Activated CD8-positive, alpha-beta memory T cell treated with anti-CD3 and anti-CD28 coated beads, Interleukin-2, amount 10 ng/mL, durations not matched to agents 7 days and 5 days (primary cell): ENCODE measurements at regions not wholly inside any gene's neighbourhood (a gene's known extent, or its start where the extent isn't known, plus 50 kb on each side); places are given as distances from the start of the nearest gene placed in this dataset.

Experiments
- ATAC-seq: fragments of 150-1000 bp; cut with Tn5 transposase; one replicate; pipeline ENCODE4 v1.10.0; 2021; ENCODE audit warnings: moderate library complexity
- CTCF ChIA-PET: fragments of 350-600 bp; sonication (Branson Sonifier 250); formaldehyde crosslinking; loops from one replicate; lab custom pipeline; 2021; ENCODE audit warnings: antibody characterized with exemption; lab: Charles Lee
- DNase-seq: peaks from one replicate; pipeline ENCODE4 v3.0.0-alpha.2; 2020
- H3K27ac Mint-ChIP-seq: one replicate; pipeline ENCODE4 v1.8.0; 2021; ENCODE audit warnings: mild to moderate bottlenecking, mixed read lengths
- H3K27me3 Mint-ChIP-seq: one replicate; pipeline ENCODE4 v1.8.0; 2021; ENCODE audit warnings: mixed read lengths
- H3K36me3 Mint-ChIP-seq: one replicate; pipeline ENCODE4 v1.8.0; 2021; ENCODE audit warnings: mild to moderate bottlenecking, mixed read lengths
- H3K4me1 Mint-ChIP-seq: one replicate; pipeline ENCODE4 v1.8.0; 2021; ENCODE audit warnings: mixed read lengths
- H3K4me3 Mint-ChIP-seq: one replicate; pipeline ENCODE4 v1.8.0; 2021; ENCODE audit warnings: mild to moderate bottlenecking, moderate library complexity, mixed read lengths
- H3K9me3 Mint-ChIP-seq: one replicate; pipeline ENCODE4 v1.8.0; 2022; ENCODE audit warnings: low read depth, mixed read lengths

DNA sequence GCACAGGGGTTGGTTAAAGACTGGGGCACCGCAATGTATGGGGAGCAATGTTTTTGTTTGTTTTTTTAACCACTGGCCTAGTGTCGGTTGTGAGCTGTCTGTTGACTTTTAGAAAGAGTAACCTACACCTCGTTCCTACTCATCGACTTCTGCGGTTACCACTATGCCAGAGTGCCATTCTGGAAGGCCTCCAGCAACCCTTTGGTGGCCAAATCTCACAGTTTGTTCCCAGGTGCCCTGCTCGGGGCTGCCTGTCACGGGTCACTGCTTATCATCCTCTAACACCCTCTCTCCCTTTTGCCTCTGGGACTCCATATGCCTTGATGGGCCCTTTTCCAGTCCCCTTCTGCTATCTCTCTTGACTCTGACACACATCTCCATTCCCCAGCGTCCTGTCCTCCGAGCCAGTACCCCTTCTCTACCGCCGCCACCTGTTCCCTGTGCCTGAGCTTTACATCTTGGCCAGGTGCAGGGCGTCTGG, 290.4 kb upstream of the C2CD4B start:
- H3K4me1 Mint-ChIP-seq = no peaks in the 10 kb centered on the region
- H3K27ac Mint-ChIP-seq = no peak overlapping the region
- CTCF ChIA-PET = no interaction called here
- no peak overlapping the region for H3K4me3 Mint-ChIP-seq
- H3K9me3 Mint-ChIP-seq = no peaks in the 10 kb centered on the region
- H3K27me3 Mint-ChIP-seq = no peaks in the 10 kb centered on the region
- no peaks in the 10 kb centered on the region for H3K36me3 Mint-ChIP-seq
- ATAC-seq (no peak), DNase-seq (no peak)

DNA sequence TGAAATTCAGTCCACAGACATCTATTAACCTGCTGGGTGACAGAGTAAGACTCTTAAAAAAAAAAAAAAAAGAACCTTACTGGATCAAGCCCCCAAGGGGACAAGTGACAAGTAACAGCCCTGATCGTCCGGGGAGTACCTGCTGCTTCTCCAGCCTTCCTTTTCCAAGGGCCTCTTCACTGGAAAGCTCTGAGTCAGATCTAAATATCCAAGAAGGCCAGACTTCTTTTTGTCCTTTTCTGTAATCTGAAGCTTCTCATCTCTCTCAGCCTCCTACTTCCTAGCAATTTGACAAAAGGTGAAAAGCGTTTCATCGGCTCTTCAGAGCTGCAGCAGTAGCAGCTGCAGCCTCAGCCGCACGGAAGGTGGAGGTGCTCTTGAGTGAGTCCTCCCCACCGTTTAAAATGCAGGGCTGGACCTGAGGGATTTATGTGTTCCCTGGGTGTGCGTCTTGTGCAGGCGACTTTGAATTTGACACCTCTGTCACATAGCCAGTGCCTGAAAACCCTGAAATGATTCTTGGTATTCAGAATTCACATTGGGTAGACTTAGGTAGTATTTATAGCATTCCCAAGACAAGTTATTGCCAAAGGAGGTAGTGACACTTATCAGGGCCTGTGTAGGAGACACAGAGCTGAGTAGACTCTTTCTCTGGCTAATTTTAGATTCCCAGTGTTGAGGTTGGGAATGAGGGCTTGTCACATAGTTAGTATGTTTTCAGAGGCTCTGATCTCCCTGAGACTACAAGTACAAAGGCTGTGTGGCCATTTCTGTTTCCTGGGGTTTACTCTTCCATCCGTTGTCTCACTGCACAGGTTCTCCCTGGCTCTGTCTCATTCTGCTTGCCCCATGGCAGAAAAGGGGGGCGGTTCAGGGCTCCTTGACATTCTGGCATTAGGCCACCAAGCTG, 291.2 kb upstream of the C2CD4B start:
- CTCF ChIA-PET = no interaction called here

DNA sequence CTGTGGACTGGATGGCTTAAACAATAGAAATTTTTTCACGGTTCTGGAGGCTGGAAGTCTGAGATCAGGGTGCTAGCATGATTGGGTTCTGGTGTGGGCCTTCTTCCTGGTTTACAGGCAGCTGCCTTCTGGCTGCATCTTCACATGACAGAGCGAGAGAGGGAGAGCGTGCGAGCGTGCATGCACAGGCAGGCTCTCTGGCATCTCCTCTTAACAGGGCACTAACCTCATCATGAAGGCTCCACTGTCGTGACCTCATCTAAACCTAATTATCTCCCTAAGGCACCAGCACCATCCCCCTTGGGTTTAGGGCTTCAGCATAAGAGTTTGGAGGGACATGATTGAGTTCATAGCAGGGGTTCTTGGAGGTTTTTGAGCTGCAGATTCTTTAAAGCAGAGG, 292.0 kb upstream of the C2CD4B start:
- no peak overlapping the region for H3K27ac Mint-ChIP-seq
- DNase-seq (no peak), ATAC-seq (no peak)
- no peaks in the 10 kb centered on the region for H3K36me3 Mint-ChIP-seq
- no peaks in the 10 kb centered on the region for H3K9me3 Mint-ChIP-seq
- no peak overlapping the region for H3K4me3 Mint-ChIP-seq
- CTCF ChIA-PET = no interaction called here
- H3K4me1 Mint-ChIP-seq = no peaks in the 10 kb centered on the region
- no peaks in the 10 kb centered on the region for H3K27me3 Mint-ChIP-seq

More for the DNA sequence above, 291.2 kb upstream of the C2CD4B start:
- Mint-ChIP-seq H3K9me3 (no peaks in the 10 kb centered on the region), H3K27me3 (no peaks in the 10 kb centered on the region), H3K4me3 (no peak overlapping the region), H3K36me3 (no peaks in the 10 kb centered on the region), H3K4me1 (no peaks in the 10 kb centered on the region), H3K27ac (no peak overlapping the region)
- ATAC-seq (no peak), DNase-seq (no peak)

DNA sequence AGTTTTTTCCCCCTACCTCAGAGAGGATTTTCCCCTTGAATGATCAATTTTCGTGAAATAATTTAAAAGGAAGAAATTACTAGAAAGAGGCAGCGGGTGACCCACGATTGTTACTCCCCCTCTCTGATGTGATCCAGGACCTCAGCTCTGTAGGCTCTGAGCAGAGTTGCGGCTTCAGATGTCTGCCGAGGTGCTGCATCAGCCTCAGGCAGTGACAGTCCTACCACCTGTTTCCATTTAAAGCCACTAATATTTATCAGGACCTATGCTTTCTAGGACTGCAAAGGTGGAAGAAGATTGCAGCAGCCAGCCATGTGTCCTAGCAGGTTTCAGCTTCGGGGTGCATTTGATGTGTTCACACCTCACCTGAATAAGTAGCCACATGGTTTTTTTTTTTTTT, 294.8 kb upstream of the C2CD4B start:
- ATAC-seq = no peak
- H3K4me3 Mint-ChIP-seq = no peak overlapping the region
- CTCF ChIA-PET = no interaction called here

DNA sequence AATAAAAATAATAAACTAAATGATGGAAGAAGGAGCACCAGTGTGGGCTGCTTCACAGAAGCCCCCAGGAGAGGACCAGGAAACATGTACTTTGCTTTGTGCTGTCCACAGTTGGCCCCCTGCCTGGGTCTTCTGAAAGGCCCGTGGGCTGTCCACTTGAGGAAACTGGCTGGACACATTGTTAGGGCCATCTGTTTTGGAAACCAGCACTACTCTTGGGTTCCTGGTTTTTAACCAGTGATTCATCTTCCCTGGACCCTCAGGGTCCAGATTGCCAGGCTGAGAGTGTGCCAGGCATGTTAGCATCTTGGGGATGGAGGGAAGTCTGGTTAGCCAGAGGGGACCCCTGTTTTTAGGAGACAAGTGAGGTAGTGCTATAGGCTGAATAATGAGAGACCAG, 297.2 kb upstream of the C2CD4B start:
- no peak for DNase-seq
- no peak overlapping the region for H3K4me3 Mint-ChIP-seq
- no peak overlapping the region for H3K27ac Mint-ChIP-seq
- no peaks in the 10 kb centered on the region for H3K4me1 Mint-ChIP-seq
- CTCF ChIA-PET = no interaction called here
- no peak for ATAC-seq
- H3K36me3 Mint-ChIP-seq = no peaks in the 10 kb centered on the region
- H3K27me3 Mint-ChIP-seq = peaks cover 5% of the 10 kb centered on the region
- no peaks in the 10 kb centered on the region for H3K9me3 Mint-ChIP-seq

More for the DNA sequence above, 294.8 kb upstream of the C2CD4B start:
- Mint-ChIP-seq H3K9me3 (no peaks in the 10 kb centered on the region), H3K27me3 (no peaks in the 10 kb centered on the region), H3K4me1 (no peaks in the 10 kb centered on the region), H3K27ac (no peak overlapping the region), H3K36me3 (no peaks in the 10 kb centered on the region)
- DNase-seq = no peak

DNA sequence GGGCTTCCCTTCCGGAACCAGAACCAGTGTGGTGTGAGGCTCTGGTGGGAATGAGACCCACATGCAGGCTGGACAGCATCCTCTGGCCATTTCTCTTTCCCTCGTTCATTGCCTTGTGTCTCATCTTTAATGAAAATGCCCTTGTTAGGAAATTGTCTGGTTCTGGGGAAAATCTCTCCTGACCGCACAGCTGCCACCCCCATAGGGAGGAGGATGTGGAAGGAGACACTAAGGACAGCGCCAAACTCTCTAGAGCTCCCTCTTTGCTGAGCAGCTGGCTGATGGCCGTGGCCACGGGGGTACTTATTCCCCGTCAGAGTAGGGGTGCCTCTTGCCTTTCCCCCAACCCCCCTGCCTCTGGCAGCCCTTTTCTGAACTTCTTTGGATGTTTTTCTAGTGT, 297.6 kb upstream of the C2CD4B start:
- CTCF ChIA-PET = no interaction called here
- no peaks in the 10 kb centered on the region for H3K4me1 Mint-ChIP-seq

DNA sequence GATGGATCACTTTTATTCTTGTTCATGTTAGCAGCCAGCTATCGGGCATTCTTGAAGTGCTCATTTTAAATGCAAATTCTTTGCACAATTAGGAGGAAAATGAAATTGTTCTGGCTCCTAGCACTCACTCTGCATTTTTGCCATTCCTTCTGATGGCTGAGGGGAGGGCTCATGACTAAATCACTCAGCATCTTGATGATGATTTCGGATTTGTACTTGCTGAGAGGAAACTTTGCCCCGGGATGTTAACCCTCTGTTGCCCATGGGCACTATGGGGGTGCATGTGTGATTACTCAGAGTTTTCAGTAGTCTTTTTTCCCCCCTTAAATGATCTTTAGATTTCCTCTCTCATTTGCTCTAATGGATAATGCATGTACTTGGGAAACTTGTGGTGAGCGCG, 299.6 kb upstream of the C2CD4B start:
- Mint-ChIP-seq H3K27ac (no peak overlapping the region), H3K27me3 (peaks cover 5% of the 10 kb centered on the region), H3K36me3 (no peaks in the 10 kb centered on the region), H3K4me3 (no peak overlapping the region), H3K4me1 (no peaks in the 10 kb centered on the region), H3K9me3 (no peaks in the 10 kb centered on the region)
- DNase-seq (no peak), ATAC-seq (no peak)
- CTCF ChIA-PET = no interaction called here

More for the DNA sequence above, 297.6 kb upstream of the C2CD4B start:
- DNase-seq = no peak
- no peak overlapping the region for H3K4me3 Mint-ChIP-seq
- ATAC-seq = no peak
- peaks cover 5% of the 10 kb centered on the region for H3K27me3 Mint-ChIP-seq
- no peaks in the 10 kb centered on the region for H3K36me3 Mint-ChIP-seq
- H3K27ac Mint-ChIP-seq = no peak overlapping the region
- H3K9me3 Mint-ChIP-seq = no peaks in the 10 kb centered on the region

DNA sequence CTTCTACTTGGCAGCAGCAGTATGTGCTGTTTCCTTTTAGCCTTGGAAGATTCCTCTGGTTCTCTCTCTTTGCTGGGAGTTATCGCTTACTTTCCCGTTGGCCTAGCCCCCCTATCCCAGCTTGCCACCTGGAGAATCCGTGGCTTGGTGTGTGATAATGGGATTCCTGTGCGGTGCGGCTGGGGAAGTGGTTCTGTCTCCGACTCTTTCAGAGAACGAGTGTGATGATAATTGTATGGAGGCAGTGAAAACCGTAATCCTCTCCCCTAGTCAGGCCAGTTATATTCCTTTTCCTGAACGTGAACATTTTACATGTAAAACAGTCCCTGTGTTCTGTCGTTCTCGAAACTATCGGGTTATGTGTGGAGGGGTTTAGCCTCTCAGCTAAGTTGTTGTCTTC, 300.1 kb upstream of the C2CD4B start:
- no peaks in the 10 kb centered on the region for H3K4me1 Mint-ChIP-seq
- peaks cover 5% of the 10 kb centered on the region for H3K27me3 Mint-ChIP-seq
- ATAC-seq = no peak
- DNase-seq = no peak
- CTCF ChIA-PET = no interaction called here
- H3K4me3 Mint-ChIP-seq = no peak overlapping the region
- H3K36me3 Mint-ChIP-seq = no peaks in the 10 kb centered on the region
- no peaks in the 10 kb centered on the region for H3K9me3 Mint-ChIP-seq
- H3K27ac Mint-ChIP-seq = no peak overlapping the region

DNA sequence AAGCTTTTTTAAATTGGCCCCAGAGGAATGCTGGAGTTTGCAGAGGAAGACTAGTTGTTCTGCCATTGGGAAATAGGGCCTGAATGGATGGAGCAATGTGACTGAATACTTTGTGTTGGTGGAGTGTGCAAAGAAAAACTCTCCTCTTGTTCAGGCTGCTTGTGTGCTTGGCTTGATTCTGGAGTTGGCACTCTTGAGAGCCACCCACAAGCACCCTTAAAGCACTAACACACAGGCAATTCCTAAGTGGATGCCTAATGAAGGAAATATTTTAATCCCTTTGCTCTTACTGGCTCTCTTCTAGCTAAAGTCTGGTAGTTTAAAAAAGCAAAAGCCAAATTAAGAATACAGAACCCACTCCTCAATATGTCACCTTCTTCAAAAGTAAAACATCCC, 304.4 kb upstream of the C2CD4B start:
- Mint-ChIP-seq H3K4me1 (no peaks in the 10 kb centered on the region), H3K36me3 (no peaks in the 10 kb centered on the region), H3K27ac (no peak overlapping the region), H3K9me3 (no peaks in the 10 kb centered on the region), H3K27me3 (peaks cover 5% of the 10 kb centered on the region), H3K4me3 (no peak overlapping the region)
- CTCF ChIA-PET = interaction anchor here (1.0 kb wide), 1 partner anchor 215 kb away, joined by 3 read pairs; no protein-coding TSS in a partner anchor
- ATAC-seq (no peak), DNase-seq (no peak)

DNA sequence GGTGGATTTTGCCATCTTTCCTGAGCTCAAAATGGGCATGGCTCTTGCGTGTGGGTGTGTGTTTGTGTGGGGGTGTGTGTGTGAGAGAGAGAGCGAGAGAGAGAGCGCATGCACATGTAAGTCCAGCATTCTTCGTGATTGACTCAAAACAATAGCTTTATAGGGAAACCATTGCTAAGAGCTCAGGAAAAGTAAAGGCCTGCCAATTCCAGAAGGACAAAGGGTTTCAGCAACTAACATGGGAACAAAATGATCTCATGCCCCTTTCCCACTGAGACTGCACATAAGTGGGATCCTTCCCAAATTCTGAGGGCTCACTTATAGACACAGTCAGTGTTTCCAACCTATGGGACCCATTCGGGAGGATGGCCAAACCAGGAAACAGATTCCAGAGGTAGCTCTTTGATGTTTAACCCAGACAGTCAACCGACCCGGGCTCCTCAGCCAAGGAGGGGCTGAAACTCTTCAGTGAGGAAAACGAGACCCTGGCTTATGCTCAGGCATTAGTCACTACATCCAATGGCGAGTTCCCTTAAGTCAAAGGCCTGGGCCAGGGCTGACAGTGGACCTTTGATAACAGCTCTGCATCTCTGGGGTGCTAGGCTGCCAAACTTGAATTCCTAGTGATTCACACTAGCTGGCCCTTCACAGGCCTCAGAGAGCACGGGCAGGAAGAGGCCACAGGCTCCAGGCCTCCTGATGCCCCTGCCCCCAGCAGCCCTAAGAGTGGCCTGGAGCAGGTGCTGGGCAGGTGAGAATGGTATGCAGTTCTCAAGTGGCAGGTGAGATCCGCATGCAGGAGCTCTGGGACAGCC, 305.0 kb upstream of the C2CD4B start:
- peaks cover 5% of the 10 kb centered on the region for H3K27me3 Mint-ChIP-seq
- H3K36me3 Mint-ChIP-seq = no peaks in the 10 kb centered on the region
- H3K27ac Mint-ChIP-seq = no peak overlapping the region
- DNase-seq = no peak
- CTCF ChIA-PET = interaction anchor here (1.0 kb wide), 1 partner anchor 216 kb away, joined by 3 read pairs; no protein-coding TSS in a partner anchor
- no peaks in the 10 kb centered on the region for H3K4me1 Mint-ChIP-seq
- no peaks in the 10 kb centered on the region for H3K9me3 Mint-ChIP-seq
- H3K4me3 Mint-ChIP-seq = no peak overlapping the region
- no peak for ATAC-seq

DNA sequence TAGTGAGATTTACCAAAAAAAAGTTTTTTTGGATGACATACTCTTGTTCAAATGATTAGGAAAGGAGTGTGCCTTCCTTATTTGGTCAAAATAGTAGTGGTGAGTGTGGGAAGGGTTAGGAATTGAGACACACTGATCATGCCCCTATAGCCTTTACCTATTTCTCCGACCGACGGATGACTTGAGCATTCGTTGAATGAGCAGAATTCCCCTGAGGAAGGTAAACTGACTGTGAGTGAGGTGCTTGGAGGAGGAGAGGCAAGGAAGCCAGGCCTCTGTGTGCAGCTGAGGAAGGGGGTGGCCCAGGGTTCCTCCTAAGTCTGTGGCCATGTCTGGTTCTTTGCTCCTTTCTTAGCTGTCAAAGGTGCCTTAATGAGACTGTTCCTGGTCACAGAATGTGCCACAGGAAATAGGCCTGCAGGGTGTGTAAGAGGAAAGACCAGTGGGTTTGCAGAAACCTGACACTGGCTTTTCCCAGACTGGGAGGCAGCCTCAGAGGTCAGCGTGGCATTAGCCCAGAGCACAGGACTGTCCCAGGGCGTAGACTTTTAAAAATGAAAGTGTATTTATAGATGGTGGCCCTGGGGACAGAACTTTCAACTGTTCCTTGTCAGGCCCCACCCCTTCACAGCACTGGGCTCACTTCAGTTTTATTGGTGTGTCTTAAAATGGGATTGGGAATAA, 307.7 kb upstream of the C2CD4B start:
- CTCF ChIA-PET = no interaction called here
- Mint-ChIP-seq H3K27ac (no peak overlapping the region), H3K27me3 (no peaks in the 10 kb centered on the region), H3K4me1 (no peaks in the 10 kb centered on the region), H3K36me3 (no peaks in the 10 kb centered on the region), H3K9me3 (no peaks in the 10 kb centered on the region), H3K4me3 (no peak overlapping the region)
- DNase-seq (no peak), ATAC-seq (no peak)

DNA sequence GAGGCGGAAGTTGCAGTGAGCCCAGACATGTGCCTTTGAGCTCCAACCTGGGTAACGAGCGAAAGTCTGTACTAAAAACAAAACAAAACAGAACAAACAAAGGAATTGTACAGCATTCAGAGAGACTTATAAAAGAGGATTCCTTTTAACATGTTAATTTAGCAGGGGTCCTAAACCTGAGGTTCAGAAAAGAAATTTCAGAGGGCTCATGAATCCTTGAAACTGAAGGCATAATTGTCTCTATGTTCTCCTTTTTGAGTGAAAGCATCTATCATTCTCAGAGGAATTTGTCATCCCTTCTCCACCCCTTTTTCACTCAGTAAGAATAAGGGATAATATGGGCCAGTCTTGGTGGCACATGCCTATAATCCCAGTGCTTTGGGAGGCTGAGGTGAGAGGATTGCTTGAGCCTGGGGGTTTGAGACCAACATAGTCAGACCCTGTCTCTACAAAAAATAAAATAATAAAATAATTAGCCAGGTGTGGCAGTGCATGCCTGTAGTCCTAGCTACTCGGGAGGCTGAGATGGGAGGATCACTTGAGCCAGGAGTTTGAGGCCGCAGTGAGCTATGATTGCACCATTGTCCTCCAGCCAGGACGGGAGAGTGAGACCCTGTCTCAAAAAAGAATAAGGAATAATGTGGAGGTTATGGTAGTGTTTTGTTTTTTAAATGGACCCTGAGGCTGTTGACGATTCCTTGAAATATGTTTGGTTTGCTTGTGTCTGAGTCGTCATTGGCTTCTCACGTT, 309.1 kb upstream of the C2CD4B start:
- no peak for DNase-seq
- no peaks in the 10 kb centered on the region for H3K9me3 Mint-ChIP-seq
- H3K36me3 Mint-ChIP-seq = no peaks in the 10 kb centered on the region
- no peak overlapping the region for H3K4me3 Mint-ChIP-seq
- CTCF ChIA-PET = no interaction called here
- no peak for ATAC-seq
- no peaks in the 10 kb centered on the region for H3K4me1 Mint-ChIP-seq
- H3K27me3 Mint-ChIP-seq = no peaks in the 10 kb centered on the region
- H3K27ac Mint-ChIP-seq = no peak overlapping the region

DNA sequence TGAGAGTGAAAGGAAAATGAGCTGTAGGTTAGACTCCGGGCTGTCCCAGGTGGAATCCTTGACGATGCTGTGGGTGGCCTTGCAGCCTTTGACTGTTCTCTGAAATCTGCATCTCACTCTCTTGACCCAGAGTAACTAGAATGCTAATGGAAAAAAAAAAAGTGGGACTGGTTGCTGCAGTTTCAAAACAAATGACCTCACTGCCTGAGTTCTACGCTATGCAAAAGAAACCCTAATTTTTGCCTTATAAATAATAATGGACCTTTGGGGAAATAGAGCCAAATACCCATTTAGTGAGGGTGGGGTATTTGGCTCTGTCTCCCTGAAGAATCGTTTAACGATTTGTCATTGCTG, 309.7 kb upstream of the C2CD4B start:
- DNase-seq (no peak), ATAC-seq (no peak)
- CTCF ChIA-PET = no interaction called here
- Mint-ChIP-seq H3K36me3 (no peaks in the 10 kb centered on the region), H3K9me3 (no peaks in the 10 kb centered on the region), H3K27me3 (no peaks in the 10 kb centered on the region), H3K4me3 (no peak overlapping the region), H3K27ac (no peak overlapping the region), H3K4me1 (no peaks in the 10 kb centered on the region)
